H9 (cell line): ENCODE measurements at regions not wholly inside any gene's neighbourhood (a gene's known extent, or its start where the extent isn't known, plus 50 kb on each side); places are given as distances from the start of the nearest gene placed in this dataset.

ENCODE experiments used
- DNase-seq: peaks from one replicate; pipeline ENCODE4 v3.0.0-alpha.2; 2017
- H2AFZ ChIP-seq: one replicate; pipeline ENCODE4 v1.6.1; 2013; ENCODE audit warnings: mild to moderate bottlenecking, low read length, control low read depth, moderate library complexity
- H2AK5ac ChIP-seq: 2 replicates; pipeline ENCODE4 v1.6.1; 2013; ENCODE audit warnings: low read length, control low read depth, mixed read lengths; ENCODE audit not compliant: insufficient read length
- H2BK120ac ChIP-seq: one replicate; pipeline ENCODE4 v1.6.1; 2013; ENCODE audit warnings: low read depth, mild to moderate bottlenecking, low read length, control low read depth, inconsistent platforms; ENCODE audit not compliant: poor library complexity, severe bottlenecking
- H2BK12ac ChIP-seq: 2 replicates; pipeline ENCODE4 v1.6.1; 2013; ENCODE audit warnings: low read length, control low read depth, mixed read lengths, low read depth; ENCODE audit not compliant: insufficient read length
- H2BK15ac ChIP-seq: 2 replicates; pipeline ENCODE4 v1.6.1; 2013; ENCODE audit warnings: low read depth, low read length, control low read depth
- H2BK20ac ChIP-seq: one replicate; pipeline ENCODE4 v1.6.1; 2013; ENCODE audit warnings: low read depth, mild to moderate bottlenecking, low read length, control low read depth, inconsistent platforms; ENCODE audit not compliant: poor library complexity, severe bottlenecking
- H2BK5ac ChIP-seq: 2 replicates; pipeline ENCODE4 v1.6.1; 2013; ENCODE audit warnings: low read length, control low read depth, mixed read lengths; ENCODE audit not compliant: insufficient read length
- H3K14ac ChIP-seq: 2 replicates; pipeline ENCODE4 v1.6.1; 2013; ENCODE audit warnings: low read length, control low read depth; ENCODE audit not compliant: insufficient read depth
- H3K18ac ChIP-seq: 2 replicates; pipeline ENCODE4 v1.6.1; 2013; ENCODE audit warnings: low read depth, mild to moderate bottlenecking, mixed read lengths, low read length, control low read depth; ENCODE audit not compliant: insufficient read length
- H3K23ac ChIP-seq: 2 replicates; pipeline ENCODE4 v1.6.1; 2013; ENCODE audit warnings: low read length, control low read depth, mixed read lengths, low read depth; ENCODE audit not compliant: insufficient read length
- H3K23me2 ChIP-seq: 2 replicates; pipeline ENCODE4 v1.6.1; 2013; ENCODE audit warnings: low read depth, mild to moderate bottlenecking, mixed read lengths, low read length, control low read depth; ENCODE audit not compliant: insufficient read length, poor library complexity, severe bottlenecking
- H3K27ac ChIP-seq: 2 replicates; pipeline ENCODE4 v1.5.1; 2013; ENCODE audit warnings: low read length, control low read depth, mixed read lengths, low read depth; ENCODE audit not compliant: insufficient read length
- H3K27me3 ChIP-seq: 2 replicates; pipeline ENCODE4 v1.6.1; 2013; ENCODE audit warnings: low read length, control low read depth, inconsistent platforms; ENCODE audit not compliant: insufficient read depth
- H3K4ac ChIP-seq: 2 replicates; pipeline ENCODE4 v1.6.1; 2013; ENCODE audit warnings: low read depth, mild to moderate bottlenecking, control low read depth, inconsistent platforms, low read length, moderate library complexity
- H3K4me1 ChIP-seq: 2 replicates; pipeline ENCODE4 v1.6.1; 2013; ENCODE audit warnings: low read length, control low read depth, inconsistent platforms; ENCODE audit not compliant: insufficient read depth
- H3K4me2 ChIP-seq: 2 replicates; pipeline ENCODE4 v1.6.1; 2013; ENCODE audit warnings: low read length, control low read depth, mixed read lengths; ENCODE audit not compliant: insufficient read length, insufficient read depth
- H3K56ac ChIP-seq: 2 replicates; pipeline ENCODE4 v1.6.1; 2013; ENCODE audit warnings: low read depth, mild to moderate bottlenecking, mixed read lengths, low read length, control low read depth; ENCODE audit not compliant: insufficient read length
- H3K79me1 ChIP-seq: 2 replicates; pipeline ENCODE4 v1.6.1; 2013; ENCODE audit warnings: low read depth, mild to moderate bottlenecking, moderate library complexity, low read length, control low read depth, inconsistent platforms; ENCODE audit not compliant: insufficient read depth, poor library complexity, severe bottlenecking
- H3K79me2 ChIP-seq: 2 replicates; pipeline ENCODE4 v1.6.1; 2013; ENCODE audit warnings: low read length, control low read depth, inconsistent platforms; ENCODE audit not compliant: insufficient read depth
- H3K9ac ChIP-seq: 2 replicates; pipeline ENCODE4 v1.6.1; 2013; ENCODE audit warnings: low read length, control low read depth, mixed read lengths; ENCODE audit not compliant: insufficient read length; ENCODE audit errors: extremely low read depth
- H3K9me3 ChIP-seq: one replicate; pipeline ENCODE4 v1.6.1; 2013; ENCODE audit warnings: low read depth, low read length, inconsistent platforms; ENCODE audit not compliant: control insufficient read depth
- H3T11ph ChIP-seq: one replicate; pipeline ENCODE4 v1.6.1; 2013; ENCODE audit warnings: mild to moderate bottlenecking, low read length, control low read depth, inconsistent platforms
- H4K20me1 ChIP-seq: one replicate; pipeline ENCODE4 v1.6.1; 2013; ENCODE audit not compliant: control insufficient read depth, insufficient read length, insufficient read depth
- H4K5ac ChIP-seq: 2 replicates; pipeline ENCODE4 v1.6.1; 2013; ENCODE audit warnings: low read depth, mild to moderate bottlenecking, mixed read lengths, low read length, control low read depth; ENCODE audit not compliant: insufficient read length
- H4K8ac ChIP-seq: replicated peaks from 2 replicates; pipeline ENCODE4 v1.6.1; 2013; ENCODE audit warnings: low read length, control low read depth, mixed read lengths, low read depth; ENCODE audit not compliant: insufficient read length
- H4K91ac ChIP-seq: 2 replicates; pipeline ENCODE4 v1.6.1; 2013; ENCODE audit warnings: low read depth, mild to moderate bottlenecking, moderate library complexity, mixed read lengths, low read length, control low read depth; ENCODE audit not compliant: insufficient read length
- H3K27ac Mint-ChIP-seq, 3 experiments: 2 replicates in 2 of 3; 3 replicates in 1 of 3; pipeline ENCODE4 v1.8.0; 2020 to 2021; ENCODE audit warnings: mixed read lengths in 3 of 3, mild to moderate bottlenecking in 1 of 3, moderate library complexity in 1 of 3
- H3K27me3 Mint-ChIP-seq: 2 replicates; pipeline ENCODE4 v1.8.0; 2021; ENCODE audit warnings: low read depth, mild to moderate bottlenecking, moderate library complexity, mixed read lengths
- H3K36me3 Mint-ChIP-seq, 3 experiments: 2 replicates in 2 of 3; 3 replicates in 1 of 3; pipeline ENCODE4 v1.8.0; 2020 to 2021; ENCODE audit warnings: low read depth in 3 of 3, mixed read lengths in 3 of 3; ENCODE audit not compliant: insufficient read depth in 1 of 3
- H3K4me1 Mint-ChIP-seq, 2 experiments: 2 replicates each; pipeline ENCODE4 v1.8.0; 2020; ENCODE audit warnings: mixed read lengths in 2 of 2
- H3K4me3 Mint-ChIP-seq, 2 experiments: 2 replicates in 1 of 2; 3 replicates in 1 of 2; pipeline ENCODE4 v1.8.0; 2020 to 2021; ENCODE audit warnings: mild to moderate bottlenecking in 2 of 2, mixed read lengths in 2 of 2, moderate library complexity in 1 of 2
- H3K9me3 Mint-ChIP-seq, 2 experiments: 2 replicates in 1 of 2; 3 replicates in 1 of 2; pipeline ENCODE4 v1.8.0; 2020; ENCODE audit warnings: mild to moderate bottlenecking in 2 of 2, mixed read lengths in 2 of 2, moderate library complexity in 1 of 2
- WGBS: extraction: QIAGEN DNeasy Blood & Tissue Kit; methylation state at CpG from one replicate; pipeline ENCODE4 v1.1.7; 2013; ENCODE audit warnings: missing lambda C conversion rate, low lambda C conversion rate, mixed read lengths; ENCODE audit not compliant: insufficient read length; ENCODE audit errors: extremely low coverage; 5-methylcytosine and 5-hydroxymethylcytosine counted together
- TF ChIP-seq, protein P1 (sequence below): fragments of 200-600 bp; sonication (generic); conservative IDR thresholded peaks from 3 replicates; pipeline ENCODE4 v1.8.0; 2021; ENCODE audit warnings: antibody characterized with exemption, mild to moderate bottlenecking

DNA sequence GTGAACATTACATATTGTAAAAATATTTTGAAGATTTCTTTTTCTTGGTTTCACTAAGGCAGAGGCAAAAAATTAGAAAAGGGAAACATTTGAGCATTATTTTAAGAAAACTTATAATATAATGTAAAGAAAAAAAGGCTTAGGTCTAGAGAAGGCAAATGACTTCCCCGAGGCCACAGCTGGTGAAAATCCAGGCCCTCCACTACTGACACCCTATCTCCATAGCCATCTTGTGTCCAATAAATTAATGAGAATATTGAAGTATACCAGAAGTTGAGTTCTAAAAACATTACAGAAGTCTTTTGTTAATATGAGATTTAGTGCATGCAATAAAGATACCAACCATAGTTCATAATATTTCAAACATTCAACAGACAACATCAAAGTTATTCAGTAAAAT is 459.9 kb upstream of the RORB start:
- Histone ChIP-seq H2BK12ac (no peak overlapping the region), H4K91ac (no peak overlapping the region), H3K23me2 (no peaks in the 10 kb centered on the region), H2AK5ac (no peak overlapping the region), H3K4me1 (no peaks in the 10 kb centered on the region; the same call in 1 of the 2 replicates), H3K27me3 (no peaks in the 10 kb centered on the region), H3K18ac (no peak overlapping the region), H3K27ac (no peak overlapping the region), H2BK20ac (no peak overlapping the region), H3K56ac (no peak overlapping the region), H3K9me3 (no peaks in the 10 kb centered on the region), H2BK120ac (no peak overlapping the region), H3K4me2 (no peak overlapping the region), H2AFZ (no peak overlapping the region), H3K14ac (no peak overlapping the region), H4K8ac (no peak overlapping the region), H3K79me2 (no peaks in the 10 kb centered on the region), H3T11ph (no peak overlapping the region), H3K79me1 (no peaks in the 10 kb centered on the region), H4K20me1 (no peaks in the 10 kb centered on the region), H2BK15ac (no peak overlapping the region), H2BK5ac (no peak overlapping the region), H3K4ac (no peak overlapping the region), H3K9ac (no peak overlapping the region), H4K5ac (no peak overlapping the region), H3K23ac (no peak overlapping the region)
- Mint-ChIP-seq H3K4me3 (no peak overlapping the region), H3K27me3 (no peaks in the 10 kb centered on the region), H3K9me3 (no peaks in the 10 kb centered on the region), H3K27ac (0 out of 7 replicates have a peak overlapping the region, but pooled peaks of 1 of the 3 experiments have one; percentile 80), H3K36me3 (peaks cover 0 to 7% (median 0%) of the 10 kb centered on the region in 3 experiments; a peak in 4 of 7 replicates), H3K4me1 (peaks cover 19 to 27% of the 10 kb centered on the region in 2 experiments)
- WGBS, result no CpG with 5 or more reads among the region's 1 CpG
- TF ChIP-seq, protein P1, sequence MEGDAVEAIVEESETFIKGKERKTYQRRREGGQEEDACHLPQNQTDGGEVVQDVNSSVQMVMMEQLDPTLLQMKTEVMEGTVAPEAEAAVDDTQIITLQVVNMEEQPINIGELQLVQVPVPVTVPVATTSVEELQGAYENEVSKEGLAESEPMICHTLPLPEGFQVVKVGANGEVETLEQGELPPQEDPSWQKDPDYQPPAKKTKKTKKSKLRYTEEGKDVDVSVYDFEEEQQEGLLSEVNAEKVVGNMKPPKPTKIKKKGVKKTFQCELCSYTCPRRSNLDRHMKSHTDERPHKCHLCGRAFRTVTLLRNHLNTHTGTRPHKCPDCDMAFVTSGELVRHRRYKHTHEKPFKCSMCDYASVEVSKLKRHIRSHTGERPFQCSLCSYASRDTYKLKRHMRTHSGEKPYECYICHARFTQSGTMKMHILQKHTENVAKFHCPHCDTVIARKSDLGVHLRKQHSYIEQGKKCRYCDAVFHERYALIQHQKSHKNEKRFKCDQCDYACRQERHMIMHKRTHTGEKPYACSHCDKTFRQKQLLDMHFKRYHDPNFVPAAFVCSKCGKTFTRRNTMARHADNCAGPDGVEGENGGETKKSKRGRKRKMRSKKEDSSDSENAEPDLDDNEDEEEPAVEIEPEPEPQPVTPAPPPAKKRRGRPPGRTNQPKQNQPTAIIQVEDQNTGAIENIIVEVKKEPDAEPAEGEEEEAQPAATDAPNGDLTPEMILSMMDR, result no peak
- no peak for DNase-seq
